ENCODE measurements at regions not wholly inside any gene's neighbourhood (a gene's known extent, or its start where the extent isn't known, plus 50 kb on each side); places are given as distances from the start of the nearest gene placed in this dataset.

- DNase-seq (ENCODE audit: low read depth), result no peak
- no peak for TF ChIP-seq CTCF (conservative IDR thresholded peaks at IDR 0.05; ENCODE audit: low read depth, low read length)
- no peak overlapping the region for H3K4me3 ChIP-seq (ENCODE audit: low read depth, low read length)
Observed at GRCh38 chr10:6915307-6915706, 335.2 kb upstream of the PRKCQ start.

- DNase-seq (ENCODE audit: low read depth), result no peak
- H3K4me3 ChIP-seq (ENCODE audit: low read depth, low read length), result no peak overlapping the region
- TF ChIP-seq CTCF (conservative IDR thresholded peaks at IDR 0.05; ENCODE audit: low read depth, low read length), result no peak
Observed at GRCh38 chr10:6912929-6913328, 332.9 kb upstream of the PRKCQ start.

- DNase-seq (ENCODE audit: low read depth), result no peak
- no peak overlapping the region for H3K4me3 ChIP-seq (ENCODE audit: low read depth, low read length)
- TF ChIP-seq CTCF (conservative IDR thresholded peaks at IDR 0.05; ENCODE audit: low read depth, low read length), result no peak
Observed at GRCh38 chr10:6912424-6912823, 332.3 kb upstream of the PRKCQ start.

GRCh38 chr10:6912021-6912420 is 331.9 kb upstream of the PRKCQ start:
- no peak for TF ChIP-seq CTCF (conservative IDR thresholded peaks at IDR 0.05; ENCODE audit: low read depth, low read length)
- no peak for DNase-seq (ENCODE audit: low read depth)
- no peak overlapping the region for H3K4me3 ChIP-seq (ENCODE audit: low read depth, low read length)

- DNase-seq (ENCODE audit: low read depth), result no peak
- no peak for TF ChIP-seq CTCF (conservative IDR thresholded peaks at IDR 0.05; ENCODE audit: low read depth, low read length)
- H3K4me3 ChIP-seq (ENCODE audit: low read depth, low read length), result no peak overlapping the region
Observed at GRCh38 chr10:6909905-6910560, 330.0 kb upstream of the PRKCQ start.

- no peak for DNase-seq (ENCODE audit: low read depth)
- H3K4me3 ChIP-seq (ENCODE audit: low read depth, low read length), result no peak overlapping the region
- no peak for TF ChIP-seq CTCF (conservative IDR thresholded peaks at IDR 0.05; ENCODE audit: low read depth, low read length)
Observed at GRCh38 chr10:6907877-6908530, 327.9 kb upstream of the PRKCQ start.

GRCh38 chr10:6894405-6894804 is 314.3 kb upstream of the PRKCQ start:
- no peak for TF ChIP-seq CTCF (conservative IDR thresholded peaks at IDR 0.05; ENCODE audit: low read depth, low read length)
- no peak for DNase-seq (ENCODE audit: low read depth)
- H3K4me3 ChIP-seq (ENCODE audit: low read depth, low read length), result no peak overlapping the region
